GM12892 (cell line): ENCODE measurements at regions not wholly inside any gene's neighbourhood (a gene's known extent, or its start where the extent isn't known, plus 50 kb on each side); places are given as distances from the start of the nearest gene placed in this dataset.

Experiments used
- POLR2A ChIP-seq: IDR thresholded peaks from 2 replicates; pipeline ENCODE4 v1.6.1; 2011; ENCODE audit warnings: low read depth, low read length, control low read depth
- TAF1 ChIP-seq: IDR thresholded peaks from 2 replicates; pipeline ENCODE4 v1.6.1; 2011; ENCODE audit warnings: low read depth, mild to moderate bottlenecking, control low read depth, low read length, borderline replicate concordance

DNA sequence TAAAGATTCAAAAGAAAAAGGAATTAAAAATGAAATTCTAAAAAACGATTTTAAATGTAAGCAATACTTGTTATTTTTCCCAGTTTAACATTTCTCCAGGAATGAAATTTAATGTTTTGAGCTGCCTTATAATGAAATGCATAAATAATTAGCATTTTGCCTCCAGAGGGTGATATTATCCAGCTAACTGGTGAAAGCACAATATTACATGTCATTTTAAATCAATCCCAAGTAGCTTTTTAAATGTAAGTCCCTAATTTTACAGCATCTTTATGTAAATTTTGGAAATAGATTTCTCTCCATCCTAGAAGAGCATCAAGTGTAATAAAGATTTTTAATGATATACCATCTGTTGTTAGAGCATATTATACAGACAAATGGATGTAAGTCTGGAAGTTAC, 139.1 kb upstream of the P2RY1 start:
- no peak for TF ChIP-seq POLR2A
- no peak for TF ChIP-seq TAF1
